Glutamatergic neuron (in vitro differentiated cells): ENCODE measurements at regions not wholly inside any gene's neighbourhood (a gene's known extent, or its start where the extent isn't known, plus 50 kb on each side); places are given as distances from the start of the nearest gene placed in this dataset.

ENCODE experiments used
- DNase-seq: peaks from one replicate; pipeline ENCODE4 v3.0.0; 2022
- H3K27ac Mint-ChIP-seq: one replicate; pipeline ENCODE4 v1.8.0; 2020; ENCODE audit warnings: mild to moderate bottlenecking, mixed read lengths, inconsistent platforms; ENCODE audit not compliant: unreplicated experiment
- H3K27me3 Mint-ChIP-seq: one replicate; pipeline ENCODE4 v1.8.0; 2020; ENCODE audit warnings: mild to moderate bottlenecking, moderate library complexity, mixed read lengths, inconsistent platforms; ENCODE audit not compliant: unreplicated experiment
- H3K36me3 Mint-ChIP-seq: one replicate; pipeline ENCODE4 v1.8.0; 2020; ENCODE audit warnings: mild to moderate bottlenecking, mixed read lengths, inconsistent platforms; ENCODE audit not compliant: unreplicated experiment
- H3K4me1 Mint-ChIP-seq: one replicate; pipeline ENCODE4 v1.8.0; 2020; ENCODE audit warnings: mild to moderate bottlenecking, low read depth, mixed read lengths, inconsistent platforms; ENCODE audit not compliant: unreplicated experiment
- H3K4me3 Mint-ChIP-seq: one replicate; pipeline ENCODE4 v1.8.0; 2020; ENCODE audit warnings: mild to moderate bottlenecking, mixed read lengths, inconsistent platforms; ENCODE audit not compliant: unreplicated experiment
- H3K9me3 Mint-ChIP-seq: one replicate; pipeline ENCODE4 v1.8.0; 2020; ENCODE audit warnings: mild to moderate bottlenecking, moderate library complexity, mixed read lengths, inconsistent platforms; ENCODE audit not compliant: unreplicated experiment
- TF ChIP-seq, protein P1 (sequence below): fragments of 200-600 bp; sonication (generic); IDR thresholded peaks from one replicate; pipeline ENCODE4 v1.5.0; 2021; ENCODE audit not compliant: partially characterized antibody, unreplicated experiment

- no peak for DNase-seq
- Mint-ChIP-seq H3K36me3 (no peaks in the 10 kb centered on the region), H3K27ac (no peak overlapping the region), H3K27me3 (peaks cover 5% of the 10 kb centered on the region), H3K9me3 (peaks cover 6% of the 10 kb centered on the region), H3K4me3 (no peak overlapping the region), H3K4me1 (no peaks in the 10 kb centered on the region)
- TF ChIP-seq, protein P1, sequence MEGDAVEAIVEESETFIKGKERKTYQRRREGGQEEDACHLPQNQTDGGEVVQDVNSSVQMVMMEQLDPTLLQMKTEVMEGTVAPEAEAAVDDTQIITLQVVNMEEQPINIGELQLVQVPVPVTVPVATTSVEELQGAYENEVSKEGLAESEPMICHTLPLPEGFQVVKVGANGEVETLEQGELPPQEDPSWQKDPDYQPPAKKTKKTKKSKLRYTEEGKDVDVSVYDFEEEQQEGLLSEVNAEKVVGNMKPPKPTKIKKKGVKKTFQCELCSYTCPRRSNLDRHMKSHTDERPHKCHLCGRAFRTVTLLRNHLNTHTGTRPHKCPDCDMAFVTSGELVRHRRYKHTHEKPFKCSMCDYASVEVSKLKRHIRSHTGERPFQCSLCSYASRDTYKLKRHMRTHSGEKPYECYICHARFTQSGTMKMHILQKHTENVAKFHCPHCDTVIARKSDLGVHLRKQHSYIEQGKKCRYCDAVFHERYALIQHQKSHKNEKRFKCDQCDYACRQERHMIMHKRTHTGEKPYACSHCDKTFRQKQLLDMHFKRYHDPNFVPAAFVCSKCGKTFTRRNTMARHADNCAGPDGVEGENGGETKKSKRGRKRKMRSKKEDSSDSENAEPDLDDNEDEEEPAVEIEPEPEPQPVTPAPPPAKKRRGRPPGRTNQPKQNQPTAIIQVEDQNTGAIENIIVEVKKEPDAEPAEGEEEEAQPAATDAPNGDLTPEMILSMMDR = no peak
Measured at GRCh38 chr13:32955881-32956594, 60.2 kb upstream of the KL start.

- H3K4me3 Mint-ChIP-seq = no peak overlapping the region
- TF ChIP-seq, protein P1 = no peak
- H3K27me3 Mint-ChIP-seq = peaks cover 5% of the 10 kb centered on the region
- peaks cover 6% of the 10 kb centered on the region for H3K9me3 Mint-ChIP-seq
- H3K27ac Mint-ChIP-seq = no peak overlapping the region
- DNase-seq = no peak
- no peaks in the 10 kb centered on the region for H3K36me3 Mint-ChIP-seq
- no peaks in the 10 kb centered on the region for H3K4me1 Mint-ChIP-seq
Measured at GRCh38 chr13:32956595-32956933, 59.7 kb upstream of the KL start.

- DNase-seq = no peak
- Mint-ChIP-seq H3K4me1 (peaks cover 3% of the 10 kb centered on the region), H3K9me3 (peaks cover 3% of the 10 kb centered on the region), H3K27ac (no peak overlapping the region), H3K27me3 (peaks cover 5% of the 10 kb centered on the region), H3K36me3 (no peaks in the 10 kb centered on the region), H3K4me3 (no peak overlapping the region)
- TF ChIP-seq, protein P1 = no peak
Measured at GRCh38 chr13:32960626-32961025, 55.6 kb upstream of the KL start.

DNA sequence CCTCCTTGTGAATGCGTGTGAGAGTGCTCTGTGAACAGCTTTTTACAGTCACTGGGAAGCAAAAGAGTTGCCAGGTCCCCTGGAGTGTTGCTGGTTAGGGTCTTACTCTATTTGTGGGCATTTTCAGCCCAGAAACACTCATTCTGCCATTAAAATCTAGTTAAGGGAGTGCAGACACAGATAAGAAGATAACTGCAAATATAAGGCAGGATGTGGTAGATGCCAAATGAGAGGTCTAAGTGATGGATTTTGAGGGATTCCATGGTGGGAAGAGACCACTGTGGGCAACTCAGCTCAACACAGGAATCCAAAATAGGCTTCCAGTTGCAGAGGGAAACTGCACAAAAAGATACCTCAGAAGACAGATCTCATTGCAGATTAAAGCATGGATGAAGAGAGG is 54.5 kb upstream of the KL start:
- Mint-ChIP-seq H3K36me3 (no peaks in the 10 kb centered on the region), H3K27me3 (peaks cover 5% of the 10 kb centered on the region), H3K4me3 (no peak overlapping the region), H3K9me3 (peaks cover 2% of the 10 kb centered on the region), H3K27ac (no peak overlapping the region), H3K4me1 (peaks cover 4% of the 10 kb centered on the region)
- TF ChIP-seq, protein P1 = no peak
- no peak for DNase-seq

GRCh38 chr13:32962342-32962741 is 53.9 kb upstream of the KL start:
- H3K4me3 Mint-ChIP-seq = no peak overlapping the region
- H3K36me3 Mint-ChIP-seq = no peaks in the 10 kb centered on the region
- peaks cover 2% of the 10 kb centered on the region for H3K9me3 Mint-ChIP-seq
- peaks cover 5% of the 10 kb centered on the region for H3K27me3 Mint-ChIP-seq
- H3K4me1 Mint-ChIP-seq = peaks cover 4% of the 10 kb centered on the region
- H3K27ac Mint-ChIP-seq = no peak overlapping the region
- TF ChIP-seq, protein P1 = no peak
- no peak for DNase-seq
